ENCODE measurements at regions not wholly inside any gene's neighbourhood (a gene's known extent, or its start where the extent isn't known, plus 50 kb on each side); places are given as distances from the start of the nearest gene placed in this dataset.

- Histone ChIP-seq H3K27ac (ENCODE audit: low read length in 2 of 2) (no peak overlapping the region), H3K4me2 (replicated peaks; ENCODE audit: low read depth, low read length, poor library complexity, severe bottlenecking) (no peak overlapping the region), H3K9me3 (ENCODE audit: control extremely low read depth in 1 of 3, control insufficient read depth in 2 of 3, insufficient read depth in 1 of 3, low read length in 2 of 3) (peaks cover 0 to 2% (median 2%) of the 10 kb centered on the region in 3 donors), H4K20me1 (ENCODE audit: control insufficient read depth, insufficient read depth, low read length, poor library complexity, severe bottlenecking) (no peaks in the 10 kb centered on the region), H3K4me3 (ENCODE audit: control extremely low read depth in 1 of 5, extremely low read depth in 1 of 5, insufficient read depth in 1 of 5, low read depth in 2 of 5, low read length in 4 of 5) (no peak overlapping the region), H3K4me1 (ENCODE audit: control insufficient read depth in 2 of 2, insufficient read depth in 2 of 2, low read length in 2 of 2) (no peaks in the 10 kb centered on the region), H3K79me2 (ENCODE audit: control insufficient read depth, insufficient read depth, low read length) (no peaks in the 10 kb centered on the region), H3K36me3 (replicated peaks in 1 of 2; ENCODE audit: control extremely low read depth in 1 of 2, control insufficient read depth in 1 of 2, extremely low read depth in 1 of 2, insufficient read depth in 2 of 2, low read length in 1 of 2) (no peaks in the 10 kb centered on the region), H3K27me3 (replicated peaks in 1 of 4; ENCODE audit: control extremely low read depth in 1 of 4, control insufficient read depth in 3 of 4, insufficient read depth in 4 of 4, low read length in 3 of 4) (no peaks in the 10 kb centered on the region), H2AFZ (ENCODE audit: insufficient read depth, low read depth, low read length, poor library complexity, severe bottlenecking) (no peak overlapping the region), H3K9ac (ENCODE audit: low read length) (no peak overlapping the region)
- ATAC-seq (ENCODE audit: low read depth) (no peak), DNase-seq (no peak)
- CTCF ChIA-PET, result no interaction called here
- no CpG with 5 or more reads among the region's 2 CpGs for WGBS (ENCODE audit: insufficient coverage)
- H3K4me1 Mint-ChIP-seq, result no peaks in the 10 kb centered on the region
- peaks cover 9% of the 10 kb centered on the region for H3K9me3 Mint-ChIP-seq (ENCODE audit: insufficient read depth)
- TF ChIP-seq CTCF (IDR thresholded peaks at IDR 0.05) (no peak), EZH2 (IDR thresholded peaks at IDR 0.05; ENCODE audit: borderline replicate concordance, insufficient read depth, low read depth, low read length, poor library complexity, severe bottlenecking) (no peak)
- no peaks in the 10 kb centered on the region for H3K27me3 Mint-ChIP-seq
- intact Hi-C loops (cut with micrococcal nuclease), result no loop called here
- POLR2A ChIA-PET, result no interaction called here
- H3K4me3 Mint-ChIP-seq, result no peak overlapping the region
- no peak overlapping the region for H3K27ac Mint-ChIP-seq
These were observed 1013.9 kb downstream of the EFNA5 start for GRCh38 chr5:106656821-106657220.

GRCh38 chr5:106649031-106649430, 1021.7 kb downstream of the EFNA5 start:
- no peaks in the 10 kb centered on the region for H3K27me3 ChIP-seq (replicated peaks in 1 of 4; ENCODE audit: control extremely low read depth in 1 of 4, control insufficient read depth in 3 of 4, insufficient read depth in 4 of 4, low read length in 3 of 4)
- no peak overlapping the region for H3K27ac Mint-ChIP-seq
- H3K9me3 ChIP-seq (ENCODE audit: control extremely low read depth in 1 of 3, control insufficient read depth in 2 of 3, insufficient read depth in 1 of 3, low read length in 2 of 3), result peaks cover 0 to 2% (median 0%) of the 10 kb centered on the region in 3 donors
- no peaks in the 10 kb centered on the region for H3K36me3 ChIP-seq (replicated peaks in 1 of 2; ENCODE audit: control extremely low read depth in 1 of 2, control insufficient read depth in 1 of 2, extremely low read depth in 1 of 2, insufficient read depth in 2 of 2, low read length in 1 of 2)
- H2AFZ ChIP-seq (ENCODE audit: insufficient read depth, low read depth, low read length, poor library complexity, severe bottlenecking), result no peak overlapping the region
- no peak overlapping the region for H3K27ac ChIP-seq (ENCODE audit: low read length in 2 of 2)
- TF ChIP-seq EZH2 (IDR thresholded peaks at IDR 0.05; ENCODE audit: borderline replicate concordance, insufficient read depth, low read depth, low read length, poor library complexity, severe bottlenecking) (no peak), CTCF (IDR thresholded peaks at IDR 0.05) (no peak)
- H3K4me1 Mint-ChIP-seq, result no peaks in the 10 kb centered on the region
- ChIA-PET CTCF (no interaction called here), POLR2A (no interaction called here)
- no peak overlapping the region for H3K4me2 ChIP-seq (replicated peaks; ENCODE audit: low read depth, low read length, poor library complexity, severe bottlenecking)
- no peak for ATAC-seq (ENCODE audit: low read depth)
- H3K4me3 ChIP-seq (ENCODE audit: control extremely low read depth in 1 of 5, extremely low read depth in 1 of 5, insufficient read depth in 1 of 5, low read depth in 2 of 5, low read length in 4 of 5), result no peak overlapping the region
- DNase-seq, result no peak
- H3K4me1 ChIP-seq (ENCODE audit: control insufficient read depth in 2 of 2, insufficient read depth in 2 of 2, low read length in 2 of 2), result no peaks in the 10 kb centered on the region
- H3K9me3 Mint-ChIP-seq (ENCODE audit: insufficient read depth), result peaks cover 5% of the 10 kb centered on the region
- no peak overlapping the region for H3K9ac ChIP-seq (ENCODE audit: low read length)
- H4K20me1 ChIP-seq (ENCODE audit: control insufficient read depth, insufficient read depth, low read length, poor library complexity, severe bottlenecking), result no peaks in the 10 kb centered on the region
- H3K4me3 Mint-ChIP-seq, result no peak overlapping the region
- H3K27me3 Mint-ChIP-seq, result no peaks in the 10 kb centered on the region
- H3K79me2 ChIP-seq (ENCODE audit: control insufficient read depth, insufficient read depth, low read length), result no peaks in the 10 kb centered on the region
- intact Hi-C loops (cut with micrococcal nuclease), result no loop called here
